RWPE1 (cell line): ENCODE measurements at regions not wholly inside any gene's neighbourhood (a gene's known extent, or its start where the extent isn't known, plus 50 kb on each side); places are given as distances from the start of the nearest gene placed in this dataset.

Source experiments
- CTCF ChIA-PET: fragments of 350-600 bp; sonication (Branson Sonifier 250); formaldehyde crosslinking; extraction: SDS; loops from one replicate; lab custom pipeline; 2021; lab: Yijun Ruan, JAX
- POLR2A ChIA-PET: fragments of 400-600 bp; formaldehyde crosslinking; extraction: SDS; loops from one replicate; lab custom pipeline; 2020; ENCODE audit warnings: antibody characterized with exemption; ENCODE audit not compliant: low non-redundant PET; lab: Yijun Ruan, JAX
- DNase-seq: peaks from one replicate; pipeline ENCODE4 v3.0.0; 2012; ENCODE audit warnings: low spot score
- H3K27ac ChIP-seq: fragments of 450-650 bp; 2 replicates; pipeline ENCODE4 v1.5.1; 2017
- TF ChIP-seq, protein P1 (sequence below): fragments of 450-650 bp; conservative IDR thresholded peaks from 2 replicates; pipeline ENCODE4 v1.5.1; 2017; ENCODE audit warnings: low read depth, mild to moderate bottlenecking

DNA sequence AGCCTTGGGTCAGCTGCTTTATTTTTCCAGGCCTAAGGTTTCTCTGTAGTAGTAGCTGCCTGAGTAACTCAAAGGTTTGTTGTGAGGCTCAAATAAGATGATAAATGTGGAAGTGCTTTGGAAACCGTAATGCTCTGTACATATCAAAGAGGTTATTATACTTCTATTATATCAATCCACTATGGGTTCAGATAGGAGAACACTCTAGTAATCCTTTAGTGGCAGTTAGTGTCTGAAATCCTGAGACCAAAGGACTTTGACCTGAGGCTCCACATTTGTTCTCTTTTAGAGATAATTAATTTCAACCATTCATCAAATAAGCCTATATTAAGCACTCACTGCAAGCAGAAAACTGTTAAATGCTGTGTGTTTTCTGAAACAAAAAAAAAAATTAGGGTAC lies 128.6 kb upstream of the BCL6 start:
- ChIA-PET CTCF (no interaction called here), POLR2A (no interaction called here)
- TF ChIP-seq, protein P1, sequence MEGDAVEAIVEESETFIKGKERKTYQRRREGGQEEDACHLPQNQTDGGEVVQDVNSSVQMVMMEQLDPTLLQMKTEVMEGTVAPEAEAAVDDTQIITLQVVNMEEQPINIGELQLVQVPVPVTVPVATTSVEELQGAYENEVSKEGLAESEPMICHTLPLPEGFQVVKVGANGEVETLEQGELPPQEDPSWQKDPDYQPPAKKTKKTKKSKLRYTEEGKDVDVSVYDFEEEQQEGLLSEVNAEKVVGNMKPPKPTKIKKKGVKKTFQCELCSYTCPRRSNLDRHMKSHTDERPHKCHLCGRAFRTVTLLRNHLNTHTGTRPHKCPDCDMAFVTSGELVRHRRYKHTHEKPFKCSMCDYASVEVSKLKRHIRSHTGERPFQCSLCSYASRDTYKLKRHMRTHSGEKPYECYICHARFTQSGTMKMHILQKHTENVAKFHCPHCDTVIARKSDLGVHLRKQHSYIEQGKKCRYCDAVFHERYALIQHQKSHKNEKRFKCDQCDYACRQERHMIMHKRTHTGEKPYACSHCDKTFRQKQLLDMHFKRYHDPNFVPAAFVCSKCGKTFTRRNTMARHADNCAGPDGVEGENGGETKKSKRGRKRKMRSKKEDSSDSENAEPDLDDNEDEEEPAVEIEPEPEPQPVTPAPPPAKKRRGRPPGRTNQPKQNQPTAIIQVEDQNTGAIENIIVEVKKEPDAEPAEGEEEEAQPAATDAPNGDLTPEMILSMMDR, result no peak
- H3K27ac ChIP-seq, result no peak overlapping the region
- no peak for DNase-seq

DNA sequence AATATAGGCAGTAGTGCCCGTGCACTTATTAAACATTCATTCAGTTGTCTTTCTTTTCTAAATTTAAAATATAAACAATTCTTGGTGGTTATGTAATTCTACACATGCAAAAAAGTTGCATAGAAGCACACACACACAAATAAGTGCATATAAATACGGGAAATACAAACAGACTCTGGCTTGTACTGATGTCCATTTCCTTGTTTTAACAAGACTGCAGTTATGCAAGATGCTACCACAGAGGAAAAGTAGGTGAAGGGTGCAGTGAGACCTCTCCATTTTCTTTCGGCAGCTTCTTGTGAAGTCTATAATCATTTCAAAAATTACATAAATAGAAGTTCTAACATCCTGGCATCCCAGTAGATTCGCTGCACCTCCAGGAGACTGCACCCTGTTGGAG lies 130.6 kb upstream of the BCL6 start:
- no peak for DNase-seq
- TF ChIP-seq, protein P1, result no peak
- H3K27ac ChIP-seq, result no peak overlapping the region
- CTCF ChIA-PET, result interaction anchor here (0.7 kb wide), 1 partner anchor 129 kb away, joined by 5 read pairs; no protein-coding TSS in a partner anchor
- POLR2A ChIA-PET, result no interaction called here

DNA sequence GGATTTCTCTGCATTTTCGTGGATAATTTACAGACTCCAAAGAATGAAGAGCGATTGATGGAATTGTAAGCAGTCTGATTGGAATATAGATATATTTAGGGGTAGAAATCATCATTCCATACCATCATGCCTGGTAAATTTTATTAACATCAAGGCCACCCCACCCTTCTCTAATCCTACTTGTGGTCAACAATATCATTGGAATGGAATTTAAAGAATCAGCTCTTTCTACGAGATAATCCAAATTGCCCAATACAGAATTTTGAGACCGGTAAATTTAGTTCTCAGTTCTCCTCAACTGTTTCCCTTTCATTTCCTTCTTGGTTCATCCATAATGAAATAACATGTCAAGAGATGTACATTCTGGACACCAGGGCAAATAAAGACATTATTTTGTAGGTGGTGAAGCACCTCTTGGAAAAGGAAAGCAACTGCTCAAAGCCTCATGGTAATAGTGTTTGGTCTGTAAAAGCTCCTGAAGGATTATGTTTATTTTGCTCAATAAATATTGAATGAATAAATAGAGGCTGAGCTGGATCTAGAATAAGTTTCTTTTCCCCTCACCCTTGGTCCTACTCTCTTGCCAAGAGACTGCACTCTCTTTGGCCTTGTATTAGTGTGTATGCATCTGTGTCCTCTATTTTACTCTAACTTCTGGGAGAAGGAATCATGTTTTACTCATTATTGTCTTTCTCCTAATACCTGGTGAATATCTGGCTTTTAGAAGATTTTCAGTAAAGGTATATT lies 133.7 kb upstream of the BCL6 start:
- no peak overlapping the region for H3K27ac ChIP-seq
- ChIA-PET CTCF (interaction anchor here (0.6 to 0.7 kb wide), 4 partner anchors 22 to 1666 kb away, joined by 3 to 5 read pairs (median 4); no protein-coding TSS in a partner anchor), POLR2A (no interaction called here)
- TF ChIP-seq, protein P1, result no peak
- peak; percentile 51 for DNase-seq

DNA sequence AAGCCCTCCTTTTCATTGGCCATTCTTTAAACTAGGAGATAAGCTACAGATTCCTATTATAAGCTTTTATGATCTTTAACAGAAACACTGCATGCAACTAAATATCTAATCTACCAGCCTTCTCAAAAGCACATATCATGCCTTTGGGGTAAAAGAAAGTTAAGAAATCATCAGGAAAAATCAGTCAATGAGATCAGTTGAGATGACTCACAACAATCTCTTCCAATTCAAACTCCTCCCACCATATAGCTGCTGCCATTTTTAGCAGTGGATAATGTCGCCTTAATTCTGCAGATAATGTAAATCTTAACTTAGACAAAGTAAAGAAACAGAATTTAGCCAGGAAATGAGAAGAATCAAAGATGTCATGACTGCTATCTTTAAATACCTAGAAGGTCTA lies 135.2 kb upstream of the BCL6 start:
- no peak for DNase-seq
- POLR2A ChIA-PET, result no interaction called here
- CTCF ChIA-PET, result interaction anchor here (0.6 kb wide), 1 partner anchor 106 kb away, joined by 3 read pairs; no protein-coding TSS in a partner anchor
- TF ChIP-seq, protein P1, result no peak
- no peak overlapping the region for H3K27ac ChIP-seq

DNA sequence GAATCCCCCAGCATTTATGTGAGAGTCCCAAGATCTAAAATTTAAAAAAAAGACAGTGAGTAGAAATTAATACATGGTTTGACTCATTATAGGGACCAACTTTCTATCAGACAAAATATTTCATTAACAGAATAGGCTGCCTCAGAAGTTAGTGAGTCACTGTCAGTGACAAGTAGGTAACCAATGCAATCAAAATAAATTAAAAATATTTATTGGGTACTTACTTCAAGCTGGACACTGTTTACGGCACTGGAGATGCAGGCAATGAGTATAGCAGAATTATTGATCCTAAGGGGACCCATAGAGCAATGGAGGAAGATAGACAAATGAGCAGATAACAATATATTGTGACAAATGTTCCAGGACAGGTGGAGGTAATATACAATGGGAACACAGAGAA lies 135.6 kb upstream of the BCL6 start:
- ChIA-PET CTCF (no interaction called here), POLR2A (no interaction called here)
- TF ChIP-seq, protein P1, result no peak
- no peak overlapping the region for H3K27ac ChIP-seq
- no peak for DNase-seq

DNA sequence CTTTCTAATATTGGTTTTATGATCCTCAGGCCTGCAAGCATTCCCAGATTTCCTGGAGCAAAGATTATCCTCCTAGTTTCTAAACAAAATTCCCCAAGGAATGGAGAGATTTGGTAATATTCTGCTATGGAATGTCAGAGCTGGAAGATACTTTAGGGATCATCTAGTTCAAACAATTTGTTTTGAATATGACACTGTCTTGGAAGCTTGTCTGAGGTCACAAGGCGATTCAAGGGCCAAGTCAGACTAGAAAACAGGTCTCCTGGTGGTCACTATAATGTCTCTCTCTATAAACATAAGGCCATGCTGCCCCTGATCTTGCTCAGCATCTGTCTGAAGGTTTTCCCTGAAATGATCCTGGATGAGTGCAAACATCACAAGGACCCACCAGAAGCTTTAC lies 143.4 kb upstream of the BCL6 start:
- CTCF ChIA-PET, result interaction anchor here (0.7 kb wide), 1 partner anchor 61 kb away, joined by 3 read pairs; no protein-coding TSS in a partner anchor
- H3K27ac ChIP-seq, result no peak overlapping the region
- no peak for DNase-seq
- TF ChIP-seq, protein P1, result no peak
- POLR2A ChIA-PET, result no interaction called here
